HL-60 (cell line): ENCODE measurements at regions not wholly inside any gene's neighbourhood (a gene's known extent, or its start where the extent isn't known, plus 50 kb on each side); places are given as distances from the start of the nearest gene placed in this dataset.
"Not testable (repeated sequence)": the region's sequence is repeated elsewhere in the genome, so short reads cannot be mapped to it uniquely, and the experiment has no call there.

Experiments
- DNase-seq, 2 experiments: peaks; one replicate each; pipeline ENCODE4 v3.0.0-alpha.2; 2010 to 2020; ENCODE audit warnings: low read depth in 1 of 2, low spot score in 1 of 2
- H3K27ac ChIP-seq: fragments of 250-450 bp; sonication (Bioruptor Pico); replicated peaks from 2 replicates; pipeline ENCODE4 v1.5.1; 2020; ENCODE audit warnings: mild to moderate bottlenecking, moderate library complexity
- H3K27me3 ChIP-seq: fragments of 250-450 bp; sonication (Bioruptor Pico); 2 replicates; pipeline ENCODE4 v1.5.1; 2021; ENCODE audit warnings: mild to moderate bottlenecking, moderate library complexity; ENCODE audit not compliant: insufficient read depth, poor library complexity, severe bottlenecking
- H3K4me3 ChIP-seq: replicated peaks from 2 replicates; pipeline ENCODE4 v1.5.1; 2011; ENCODE audit warnings: mild to moderate bottlenecking, control low read depth, low read length; ENCODE audit not compliant: insufficient read depth
- CTCF ChIP-seq: IDR thresholded peaks from one replicate; pipeline ENCODE4 v1.5.1; 2011; ENCODE audit warnings: low read length, control low read depth, inconsistent platforms; ENCODE audit not compliant: insufficient read depth
- GABPA ChIP-seq: IDR thresholded peaks from 2 replicates; pipeline ENCODE4 v1.6.1; 2012; ENCODE audit warnings: low read depth
- POLR2AphosphoS5 ChIP-seq: IDR thresholded peaks from 2 replicates; pipeline ENCODE4 v1.6.1; 2012; ENCODE audit warnings: low read depth
- REST ChIP-seq: IDR thresholded peaks from 2 replicates; pipeline ENCODE4 v1.6.1; 2012; ENCODE audit warnings: low read depth; ENCODE audit not compliant: insufficient replicate concordance
- SPI1 ChIP-seq: IDR thresholded peaks from 2 replicates; pipeline ENCODE4 v1.6.1; 2012; ENCODE audit warnings: low read depth, mild to moderate bottlenecking, borderline replicate concordance

GRCh38 chr16:13385156-13386040 is 484.0 kb downstream of the SHISA9 start:
- H3K27me3 ChIP-seq, DNase-seq, H3K27ac ChIP-seq, H3K4me3 ChIP-seq: not testable (repeated sequence)

GRCh38 chr16:13390093-13390985 is 488.9 kb downstream of the SHISA9 start:
- TF ChIP-seq REST (no peak), POLR2AphosphoS5 (no peak), SPI1 (no peak), GABPA (no peak), CTCF (no peak)
- no peak overlapping the region for H3K27ac ChIP-seq
- DNase-seq = no peak

GRCh38 chr16:13390986-13391305 is 489.5 kb downstream of the SHISA9 start:
- Histone ChIP-seq H3K4me3 (no peak overlapping the region), H3K27me3 (no peaks in the 10 kb centered on the region), H3K27ac (no peak overlapping the region)
- DNase-seq = no peak
- TF ChIP-seq CTCF (no peak), GABPA (no peak), REST (no peak), SPI1 (no peak), POLR2AphosphoS5 (no peak)

More at GRCh38 chr16:13390093-13390985, 488.9 kb downstream of the SHISA9 start:
- H3K27me3 ChIP-seq = no peaks in the 10 kb centered on the region
- H3K4me3 ChIP-seq = no peak overlapping the region

DNA sequence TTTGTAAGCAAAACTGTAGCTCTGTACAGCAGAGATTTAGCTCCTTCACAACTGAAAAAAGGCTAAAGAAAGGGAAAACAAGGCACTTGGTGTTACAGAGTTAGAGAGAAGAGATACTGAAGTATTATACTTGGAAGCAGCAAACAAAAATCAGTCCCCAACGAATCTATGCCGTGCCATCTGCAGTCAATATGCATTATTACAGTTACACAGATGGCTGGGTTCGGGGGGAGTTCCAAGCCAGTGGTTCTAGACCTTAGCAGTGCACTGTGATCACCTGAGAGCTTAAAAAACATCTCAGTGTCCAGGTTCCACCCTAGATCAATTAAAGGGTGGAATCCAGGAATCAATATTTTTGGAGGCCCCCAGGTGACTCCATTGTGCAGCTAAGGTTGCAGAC is 489.9 kb downstream of the SHISA9 start:
- DNase-seq = no peak

More for the DNA sequence above, 489.9 kb downstream of the SHISA9 start:
- no peaks in the 10 kb centered on the region for H3K27me3 ChIP-seq
- H3K4me3 ChIP-seq = no peak overlapping the region
- H3K27ac ChIP-seq = no peak overlapping the region
- TF ChIP-seq SPI1 (no peak), GABPA (no peak), CTCF (no peak), POLR2AphosphoS5 (no peak), REST (no peak)
